Uterus (tissue), 3 donors: ENCODE measurements at regions not wholly inside any gene's neighbourhood (a gene's known extent, or its start where the extent isn't known, plus 50 kb on each side); places are given as distances from the start of the nearest gene placed in this dataset.

Experiments
- DNase-seq, 2 donors: peaks; one replicate each; pipeline ENCODE4 v3.0.0-alpha.2; 2019 to 2020
- H3K27ac ChIP-seq, 2 donors: fragments of 200-600 bp; sonication (generic); 1 replicate in 1 of 2; 2 replicates in 1 of 2; pipeline ENCODE4 v1.5.1; 2016 to 2018
- H3K27me3 ChIP-seq, 2 donors: fragments of 200-600 bp; sonication (generic); one replicate each; pipeline ENCODE4 v1.5.1; 2018 to 2019; ENCODE audit warnings: control low read depth in 1 of 2
- H3K36me3 ChIP-seq, 2 donors: fragments of 200-600 bp; sonication (generic); one replicate each; pipeline ENCODE4 v1.5.1; 2019; ENCODE audit warnings: control low read depth in 1 of 2
- H3K4me1 ChIP-seq, 2 donors: fragments of 200-600 bp; sonication (generic); one replicate each; pipeline ENCODE4 v1.5.1; 2018 to 2019; ENCODE audit warnings: control low read depth in 1 of 2
- H3K4me3 ChIP-seq, 2 donors: fragments of 200-600 bp; sonication (generic); 1 replicate in 1 of 2; 2 replicates in 1 of 2; pipeline ENCODE4 v1.5.1; 2018 to 2019; ENCODE audit warnings: mild to moderate bottlenecking in 1 of 2
- H3K9me3 ChIP-seq, 2 donors: fragments of 200-600 bp; sonication (generic); one replicate each; pipeline ENCODE4 v1.5.1; 2019; ENCODE audit warnings: control low read depth in 1 of 2
- POLR2A ChIP-seq, 2 donors: fragments of 450-650 bp; IDR thresholded peaks; one replicate each; pipeline ENCODE4 v1.6.1; 2016; ENCODE audit warnings: antibody characterized with exemption in 2 of 2, mild to moderate bottlenecking in 1 of 2, moderate library complexity in 1 of 2
- intact Hi-C: fragments of 100-400 bp; cut with DNase I; formaldehyde crosslinking; loops from one replicate; pipeline ENCODE4 v1.15.1; 2023; ENCODE audit warnings: low total_unique reads
- TF ChIP-seq, protein P1 (sequence below), 4 experiments: fragments of 200-600 bp in 2 of 4; fragments of 450-650 bp in 2 of 4; sonication (generic) in 2 of 4; IDR thresholded peaks; one replicate each; pipeline ENCODE4 v1.5.1; 2016 to 2019; ENCODE audit warnings: antibody characterized with exemption in 4 of 4, mild to moderate bottlenecking in 2 of 4, moderate library complexity in 1 of 4
- donor health status: DM: yes; HTN: yes; CAD: no.

DNA sequence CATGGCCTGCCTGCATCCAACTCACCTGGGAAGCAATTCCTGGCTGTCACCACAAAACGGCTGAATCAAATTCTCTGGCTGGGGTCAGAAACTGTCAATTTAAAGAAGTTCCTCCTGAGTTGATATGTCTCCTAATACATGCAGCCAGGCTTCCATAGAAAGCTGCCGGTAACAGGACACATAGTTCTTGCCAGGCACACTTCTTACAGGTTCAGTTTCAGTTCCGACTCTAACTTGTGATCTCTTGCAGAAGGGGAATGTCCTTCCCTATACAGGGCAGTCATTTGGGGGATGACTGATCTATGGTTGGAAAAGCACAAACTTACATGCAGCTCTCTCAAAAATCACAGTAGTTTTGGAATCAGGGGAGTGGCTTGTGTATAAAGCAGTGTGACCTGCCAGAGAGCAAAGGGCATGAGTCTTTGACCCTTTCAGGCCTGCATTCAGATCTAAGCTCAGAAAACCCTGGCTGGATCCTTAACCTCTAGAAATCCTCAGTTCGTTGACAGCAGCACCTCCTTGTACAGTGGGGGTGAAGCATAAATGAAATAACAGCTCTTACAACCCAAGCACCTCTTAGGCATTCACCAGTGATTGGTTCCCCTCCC is 195.6 kb downstream of the SCP2D1 start:
- no peak for DNase-seq
- Histone ChIP-seq H3K27ac (no peak overlapping the region), H3K27me3 (no peaks in the 10 kb centered on the region), H3K9me3 (no peaks in the 10 kb centered on the region), H3K36me3 (no peaks in the 10 kb centered on the region), H3K4me1 (no peaks in the 10 kb centered on the region), H3K4me3 (no peak overlapping the region)
- intact Hi-C loops = no loop called here
- TF ChIP-seq, protein P1, sequence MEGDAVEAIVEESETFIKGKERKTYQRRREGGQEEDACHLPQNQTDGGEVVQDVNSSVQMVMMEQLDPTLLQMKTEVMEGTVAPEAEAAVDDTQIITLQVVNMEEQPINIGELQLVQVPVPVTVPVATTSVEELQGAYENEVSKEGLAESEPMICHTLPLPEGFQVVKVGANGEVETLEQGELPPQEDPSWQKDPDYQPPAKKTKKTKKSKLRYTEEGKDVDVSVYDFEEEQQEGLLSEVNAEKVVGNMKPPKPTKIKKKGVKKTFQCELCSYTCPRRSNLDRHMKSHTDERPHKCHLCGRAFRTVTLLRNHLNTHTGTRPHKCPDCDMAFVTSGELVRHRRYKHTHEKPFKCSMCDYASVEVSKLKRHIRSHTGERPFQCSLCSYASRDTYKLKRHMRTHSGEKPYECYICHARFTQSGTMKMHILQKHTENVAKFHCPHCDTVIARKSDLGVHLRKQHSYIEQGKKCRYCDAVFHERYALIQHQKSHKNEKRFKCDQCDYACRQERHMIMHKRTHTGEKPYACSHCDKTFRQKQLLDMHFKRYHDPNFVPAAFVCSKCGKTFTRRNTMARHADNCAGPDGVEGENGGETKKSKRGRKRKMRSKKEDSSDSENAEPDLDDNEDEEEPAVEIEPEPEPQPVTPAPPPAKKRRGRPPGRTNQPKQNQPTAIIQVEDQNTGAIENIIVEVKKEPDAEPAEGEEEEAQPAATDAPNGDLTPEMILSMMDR (IDR thresholded peaks at IDR 0.05) = no peak
- TF ChIP-seq POLR2A (IDR thresholded peaks at IDR 0.05) = no peak

DNA sequence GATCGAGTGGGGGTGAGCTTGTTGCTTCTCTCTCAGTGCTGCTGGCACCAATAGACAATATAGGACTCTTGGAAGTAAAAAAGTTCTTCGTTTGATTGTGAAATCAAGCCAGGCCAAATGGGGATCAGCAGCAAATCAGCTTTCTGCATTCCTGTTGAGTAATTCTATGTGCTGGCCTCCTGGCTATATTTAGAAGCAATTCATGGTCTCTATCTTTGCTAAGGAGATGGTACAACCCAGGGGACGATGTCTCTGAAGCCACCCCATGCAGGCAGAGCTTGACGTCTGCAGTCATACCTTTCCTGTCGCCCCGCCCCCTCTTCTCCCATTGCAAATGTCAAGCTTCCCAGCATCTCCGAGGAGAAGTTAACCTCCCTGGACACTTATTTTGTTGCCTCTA is 199.1 kb downstream of the SCP2D1 start:
- DNase-seq = peak; percentile 56
- intact Hi-C loops = no loop called here
- H3K4me3 ChIP-seq = no peak overlapping the region
- TF ChIP-seq, protein P1 (IDR thresholded peaks at IDR 0.05) = peak in 1 of 4 experiments; percentile 4
- TF ChIP-seq POLR2A (IDR thresholded peaks at IDR 0.05) = no peak
- no peaks in the 10 kb centered on the region for H3K36me3 ChIP-seq
- no peaks in the 10 kb centered on the region for H3K27me3 ChIP-seq
- H3K4me1 ChIP-seq = no peaks in the 10 kb centered on the region
- H3K27ac ChIP-seq = peak overlapping the region; percentile 30 to 61
- H3K9me3 ChIP-seq = no peaks in the 10 kb centered on the region

DNA sequence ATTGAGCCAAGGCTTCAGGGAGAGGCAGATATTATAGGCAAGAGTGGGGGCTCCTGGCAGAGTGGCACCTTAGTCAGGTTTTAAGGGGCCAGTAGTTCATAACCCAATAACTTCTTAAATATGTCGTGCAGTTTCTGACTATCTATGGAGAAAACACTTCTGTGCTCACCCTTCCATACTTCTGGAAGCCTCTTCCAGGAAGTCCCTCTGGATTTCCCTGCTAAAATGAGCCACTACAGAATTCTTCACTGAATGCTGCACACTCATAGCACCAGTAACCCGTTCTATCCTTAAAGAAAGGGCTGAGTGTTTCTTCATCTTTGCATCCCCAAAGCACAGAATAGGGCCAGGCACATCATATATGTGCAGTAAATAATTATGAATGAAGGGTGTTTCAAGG is 198.5 kb upstream of the SLC24A3 start:
- Histone ChIP-seq H3K27me3 (no peaks in the 10 kb centered on the region), H3K36me3 (no peaks in the 10 kb centered on the region), H3K27ac (no peak overlapping the region), H3K4me3 (no peak overlapping the region), H3K4me1 (no peaks in the 10 kb centered on the region), H3K9me3 (no peaks in the 10 kb centered on the region)
- intact Hi-C loops = no loop called here
- TF ChIP-seq POLR2A (IDR thresholded peaks at IDR 0.05) = no peak
- TF ChIP-seq, protein P1 (IDR thresholded peaks at IDR 0.05) = no peak
- DNase-seq = no peak

DNA sequence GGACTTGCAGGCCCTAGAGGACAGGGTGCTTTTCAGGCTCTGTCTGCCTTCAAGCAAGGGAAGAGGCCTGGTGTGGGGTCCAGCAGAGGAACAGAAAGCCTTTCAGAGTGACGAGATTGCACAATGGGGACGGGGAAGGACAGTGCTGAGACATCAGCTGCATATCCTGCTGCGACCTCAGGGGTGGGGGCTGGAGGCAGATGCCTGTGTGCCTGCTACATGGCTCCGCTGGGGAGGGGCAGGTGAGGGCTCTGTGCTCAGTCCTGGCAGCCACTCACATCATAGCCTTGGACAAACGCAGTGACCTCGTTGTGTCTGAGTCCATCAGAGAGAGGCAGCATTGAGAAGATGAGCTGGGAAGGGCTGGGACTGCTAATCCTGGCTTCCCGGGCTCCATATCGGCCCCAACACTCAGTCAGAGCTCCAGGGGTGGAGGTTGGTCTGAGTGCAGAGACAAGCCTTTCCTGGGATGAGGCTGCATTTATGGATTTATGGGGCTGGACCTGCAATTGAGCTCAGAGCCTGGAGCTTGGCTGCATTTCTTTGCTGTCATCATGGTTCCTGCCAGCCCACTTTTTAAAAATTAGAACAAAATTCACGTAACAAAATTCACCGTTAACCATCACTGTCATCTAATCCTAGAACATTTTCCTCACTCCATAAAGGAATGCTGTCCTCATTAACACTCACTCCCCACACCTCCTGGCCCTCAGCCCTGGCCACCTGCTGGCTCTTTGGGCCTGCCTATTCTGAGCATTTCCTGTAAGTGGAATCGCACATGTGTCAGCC is 196.9 kb upstream of the SLC24A3 start:
- peak; percentile 50 to 77 for DNase-seq
- H3K4me1 ChIP-seq = no peaks in the 10 kb centered on the region
- no peak overlapping the region for H3K4me3 ChIP-seq
- H3K36me3 ChIP-seq = no peaks in the 10 kb centered on the region
- no peaks in the 10 kb centered on the region for H3K27me3 ChIP-seq
- peak overlapping the region in 1 of 2 donors; percentile 54 for H3K27ac ChIP-seq
- H3K9me3 ChIP-seq = no peaks in the 10 kb centered on the region
- intact Hi-C loops = no loop called here
- TF ChIP-seq, protein P1 (IDR thresholded peaks at IDR 0.05) = no peak
- no peak for TF ChIP-seq POLR2A (IDR thresholded peaks at IDR 0.05)

DNA sequence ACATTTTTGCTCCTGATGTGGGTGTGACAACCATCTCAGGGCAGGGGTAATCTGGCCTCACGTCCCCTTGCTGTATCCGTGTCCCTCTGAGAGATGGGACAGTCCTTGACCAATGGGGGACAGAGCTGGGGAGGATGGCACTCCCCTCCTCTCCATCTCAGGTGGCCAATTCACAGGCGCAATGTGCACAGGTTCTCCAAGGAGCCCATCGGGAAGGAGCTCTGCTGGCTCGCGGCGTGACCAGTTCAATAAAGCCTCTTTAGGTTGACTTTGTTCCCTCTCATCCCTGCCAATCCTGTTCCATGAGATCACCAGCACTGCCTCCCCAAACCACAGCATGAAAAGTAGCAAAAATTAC is 196.3 kb upstream of the SLC24A3 start:
- Histone ChIP-seq H3K9me3 (no peaks in the 10 kb centered on the region), H3K27me3 (no peaks in the 10 kb centered on the region), H3K36me3 (no peaks in the 10 kb centered on the region), H3K4me3 (no peak overlapping the region), H3K4me1 (no peaks in the 10 kb centered on the region), H3K27ac (peak overlapping the region in 1 of 2 donors; percentile 54)
- intact Hi-C loops = no loop called here
- TF ChIP-seq, protein P1 (IDR thresholded peaks at IDR 0.05) = no peak
- TF ChIP-seq POLR2A (IDR thresholded peaks at IDR 0.05) = no peak
- no peak for DNase-seq
